ENCODE measurements at regions not wholly inside any gene's neighbourhood (a gene's known extent, or its start where the extent isn't known, plus 50 kb on each side); places are given as distances from the start of the nearest gene placed in this dataset.

DNA sequence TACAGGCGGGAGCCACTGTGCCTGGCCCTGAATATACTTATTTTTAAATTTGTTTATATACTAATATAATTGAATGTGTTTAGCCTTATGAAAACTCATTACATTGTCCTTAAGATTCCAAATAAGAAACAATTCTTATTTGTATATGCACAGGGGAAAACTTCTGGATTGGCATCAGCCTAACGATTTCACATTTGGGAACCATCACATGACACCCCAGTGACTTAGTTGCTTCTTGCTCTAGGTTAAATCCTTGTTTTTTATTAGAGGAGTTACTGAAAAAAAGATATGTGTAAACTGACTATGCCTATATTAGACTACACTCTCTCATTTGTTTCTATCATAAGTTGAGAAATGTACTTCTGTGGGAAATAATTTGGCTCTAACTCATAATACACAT is 520.2 kb downstream of the SPRY1 start:
- no peaks in the 10 kb centered on the region for H3K27me3 ChIP-seq (ENCODE audit: insufficient read depth, low read depth, severe bottlenecking)
- TF ChIP-seq, protein P1, sequence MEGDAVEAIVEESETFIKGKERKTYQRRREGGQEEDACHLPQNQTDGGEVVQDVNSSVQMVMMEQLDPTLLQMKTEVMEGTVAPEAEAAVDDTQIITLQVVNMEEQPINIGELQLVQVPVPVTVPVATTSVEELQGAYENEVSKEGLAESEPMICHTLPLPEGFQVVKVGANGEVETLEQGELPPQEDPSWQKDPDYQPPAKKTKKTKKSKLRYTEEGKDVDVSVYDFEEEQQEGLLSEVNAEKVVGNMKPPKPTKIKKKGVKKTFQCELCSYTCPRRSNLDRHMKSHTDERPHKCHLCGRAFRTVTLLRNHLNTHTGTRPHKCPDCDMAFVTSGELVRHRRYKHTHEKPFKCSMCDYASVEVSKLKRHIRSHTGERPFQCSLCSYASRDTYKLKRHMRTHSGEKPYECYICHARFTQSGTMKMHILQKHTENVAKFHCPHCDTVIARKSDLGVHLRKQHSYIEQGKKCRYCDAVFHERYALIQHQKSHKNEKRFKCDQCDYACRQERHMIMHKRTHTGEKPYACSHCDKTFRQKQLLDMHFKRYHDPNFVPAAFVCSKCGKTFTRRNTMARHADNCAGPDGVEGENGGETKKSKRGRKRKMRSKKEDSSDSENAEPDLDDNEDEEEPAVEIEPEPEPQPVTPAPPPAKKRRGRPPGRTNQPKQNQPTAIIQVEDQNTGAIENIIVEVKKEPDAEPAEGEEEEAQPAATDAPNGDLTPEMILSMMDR (IDR thresholded peaks at IDR 0.05; ENCODE audit: low read depth, low read length) = no peak
- no peaks in the 10 kb centered on the region for H3K9me3 ChIP-seq (ENCODE audit: severe bottlenecking)
- H3K27ac ChIP-seq = no peak overlapping the region
- DNase-seq = no peak
- H3K36me3 ChIP-seq = no peaks in the 10 kb centered on the region
- no peak overlapping the region for H3K4me3 ChIP-seq (ENCODE audit: low read depth, low read length)

DNA sequence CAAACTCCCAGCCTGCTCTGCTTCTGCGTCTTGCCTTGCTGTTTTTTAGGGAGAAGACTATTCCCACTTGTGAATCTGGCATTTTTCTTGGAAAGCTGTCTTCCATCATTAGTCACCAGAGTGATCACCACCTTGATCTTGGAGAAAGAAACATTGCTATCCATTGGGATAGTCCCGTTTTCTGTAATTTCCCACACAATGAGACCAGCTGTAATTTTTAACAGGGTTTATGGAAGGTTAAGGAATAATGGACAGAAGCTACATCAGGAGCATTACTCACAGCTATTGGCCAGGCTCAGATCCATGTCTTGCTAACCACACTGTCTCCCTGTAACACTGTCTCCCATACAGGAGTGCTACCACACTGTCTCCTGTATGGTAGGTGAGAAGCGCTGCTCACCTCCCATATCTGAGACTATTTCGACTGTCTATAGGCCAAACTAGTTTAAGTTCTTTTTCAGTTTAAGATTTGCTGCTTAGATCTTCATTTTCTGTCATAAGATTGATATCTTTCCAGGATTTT is 523.0 kb downstream of the SPRY1 start:
- Histone ChIP-seq H3K27ac (no peak overlapping the region), H3K27me3 (ENCODE audit: insufficient read depth, low read depth, severe bottlenecking) (no peaks in the 10 kb centered on the region), H3K9me3 (ENCODE audit: severe bottlenecking) (no peaks in the 10 kb centered on the region), H3K36me3 (no peaks in the 10 kb centered on the region), H3K4me3 (ENCODE audit: low read depth, low read length) (no peak overlapping the region)
- no peak for DNase-seq
- TF ChIP-seq, protein P1 (IDR thresholded peaks at IDR 0.05; ENCODE audit: low read depth, low read length) = no peak

DNA sequence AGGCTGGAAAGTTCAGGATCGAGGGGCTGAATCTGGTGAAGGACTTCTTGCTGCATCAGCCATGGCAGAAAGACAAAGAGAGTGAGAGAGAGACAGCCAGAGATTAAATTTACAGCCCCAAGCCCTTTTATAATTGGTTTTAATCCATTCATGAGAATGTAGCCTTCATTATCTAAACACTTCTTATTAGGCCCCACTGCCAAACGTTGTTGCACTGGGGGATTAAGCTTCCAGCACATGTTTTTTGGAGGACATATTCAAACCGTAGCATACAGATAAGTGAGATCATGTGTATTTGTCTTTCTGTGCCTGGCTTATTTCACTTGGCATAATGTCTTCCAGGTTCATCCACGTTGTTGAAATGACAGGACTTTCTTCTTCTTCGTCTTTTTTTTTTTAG is 524.7 kb downstream of the SPRY1 start:
- TF ChIP-seq, protein P1 (IDR thresholded peaks at IDR 0.05; ENCODE audit: low read depth, low read length) = no peak
- no peaks in the 10 kb centered on the region for H3K27me3 ChIP-seq (ENCODE audit: insufficient read depth, low read depth, severe bottlenecking)
- no peak overlapping the region for H3K27ac ChIP-seq
- no peak overlapping the region for H3K4me3 ChIP-seq (ENCODE audit: low read depth, low read length)
- H3K9me3 ChIP-seq (ENCODE audit: severe bottlenecking) = no peaks in the 10 kb centered on the region
- no peak for DNase-seq
- H3K36me3 ChIP-seq = no peaks in the 10 kb centered on the region

DNA sequence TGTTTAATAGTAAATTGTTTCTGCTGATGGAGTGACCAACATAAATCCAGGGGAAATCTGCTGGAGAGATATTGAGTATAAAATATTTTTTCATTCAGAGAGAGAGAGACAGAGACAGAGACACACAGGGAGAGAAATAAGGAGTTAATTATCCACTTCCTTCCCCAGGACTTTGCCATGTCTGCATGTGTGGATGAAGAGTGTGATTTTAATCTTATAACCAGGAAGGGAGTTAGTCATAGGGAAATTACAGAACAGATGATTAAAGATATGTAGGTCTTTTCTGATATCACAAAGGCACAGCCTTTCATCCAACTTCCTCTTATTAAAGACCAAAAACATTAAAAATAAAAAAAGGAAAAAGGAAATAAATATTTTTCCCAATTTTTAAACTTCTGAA is 526.3 kb downstream of the SPRY1 start:
- TF ChIP-seq, protein P1 (IDR thresholded peaks at IDR 0.05; ENCODE audit: low read depth, low read length) = no peak
- Histone ChIP-seq H3K36me3 (no peaks in the 10 kb centered on the region), H3K27me3 (ENCODE audit: insufficient read depth, low read depth, severe bottlenecking) (no peaks in the 10 kb centered on the region), H3K27ac (no peak overlapping the region), H3K9me3 (ENCODE audit: severe bottlenecking) (no peaks in the 10 kb centered on the region), H3K4me3 (ENCODE audit: low read depth, low read length) (no peak overlapping the region)
- no peak for DNase-seq

DNA sequence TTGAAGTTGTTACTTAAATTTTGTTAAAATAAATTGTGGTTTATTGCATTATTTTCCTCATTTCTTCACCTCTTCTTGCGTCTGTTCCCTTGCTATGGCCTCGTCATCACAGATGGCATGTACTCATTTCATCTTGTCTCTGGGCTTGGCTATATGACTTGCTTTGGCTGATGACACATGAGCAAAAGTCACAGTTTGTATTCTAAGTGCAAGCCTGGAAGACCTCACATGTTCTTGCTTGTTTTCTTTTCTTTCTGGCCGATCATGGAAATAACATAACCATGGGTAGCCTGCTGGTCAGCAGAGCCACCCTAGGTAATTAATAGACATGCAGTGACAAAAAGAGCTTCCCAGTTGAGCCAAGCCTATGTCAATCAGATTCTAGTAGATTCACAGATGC is 527.9 kb downstream of the SPRY1 start:
- TF ChIP-seq, protein P1 (IDR thresholded peaks at IDR 0.05; ENCODE audit: low read depth, low read length) = no peak
- Histone ChIP-seq H3K4me3 (ENCODE audit: low read depth, low read length) (no peak overlapping the region), H3K27ac (no peak overlapping the region), H3K36me3 (no peaks in the 10 kb centered on the region), H3K27me3 (ENCODE audit: insufficient read depth, low read depth, severe bottlenecking) (no peaks in the 10 kb centered on the region), H3K9me3 (ENCODE audit: severe bottlenecking) (no peaks in the 10 kb centered on the region)
- DNase-seq = no peak

DNA sequence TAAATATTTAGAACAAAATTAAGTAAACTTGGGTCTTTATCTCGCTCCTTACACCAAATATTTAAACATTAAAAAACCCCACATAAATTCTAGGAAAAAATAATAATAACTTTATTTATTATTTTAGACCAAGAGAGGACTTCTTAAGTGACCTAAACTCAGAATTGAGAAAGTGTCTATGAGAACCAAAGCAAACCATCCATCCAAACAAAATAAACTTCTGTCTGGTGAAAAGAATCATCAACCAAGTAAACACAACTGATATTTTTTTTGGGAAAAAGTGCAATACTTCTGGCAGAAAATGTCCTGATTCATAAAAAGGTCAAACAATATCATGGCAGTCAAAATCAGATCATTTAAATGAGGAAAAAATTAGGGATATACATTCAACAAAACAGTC is 533.0 kb downstream of the SPRY1 start:
- no peak for DNase-seq
- H3K9me3 ChIP-seq (ENCODE audit: severe bottlenecking) = no peaks in the 10 kb centered on the region
- no peak overlapping the region for H3K4me3 ChIP-seq (ENCODE audit: low read depth, low read length)
- TF ChIP-seq, protein P1 (IDR thresholded peaks at IDR 0.05; ENCODE audit: low read depth, low read length) = no peak
- H3K36me3 ChIP-seq = no peaks in the 10 kb centered on the region
- no peaks in the 10 kb centered on the region for H3K27me3 ChIP-seq (ENCODE audit: insufficient read depth, low read depth, severe bottlenecking)
- no peak overlapping the region for H3K27ac ChIP-seq
